ENCODE measurements at regions not wholly inside any gene's neighbourhood (a gene's known extent, or its start where the extent isn't known, plus 50 kb on each side); places are given as distances from the start of the nearest gene placed in this dataset.

- 79 to 81% methylated on average over 3 to 4 of the region's 5 CpGs for WGBS, 2 experiments
- H3K27ac ChIP-seq (ENCODE audit: insufficient read depth, low read depth, low read length, poor library complexity, severe bottlenecking) = no peak overlapping the region
- H3K4me3 ChIP-seq (ENCODE audit: insufficient read depth, low read depth, low read length) = no peak overlapping the region
Measured at GRCh38 chr4:108303488-108304177, 134.9 kb upstream of the LEF1 start.

GRCh38 chr4:108301545-108302251 lies 133.0 kb upstream of the LEF1 start:
- no peaks in the 10 kb centered on the region for H3K27me3 ChIP-seq (ENCODE audit: control insufficient read depth, insufficient read depth, low read length, poor library complexity, severe bottlenecking)
- peaks cover 3% of the 10 kb centered on the region for H3K9me3 ChIP-seq (ENCODE audit: control insufficient read depth, low read length)
- H3K27ac ChIP-seq (ENCODE audit: insufficient read depth, low read depth, low read length, poor library complexity, severe bottlenecking) = no peak overlapping the region
- H3K36me3 ChIP-seq (ENCODE audit: control insufficient read depth, insufficient read depth, low read length) = no peaks in the 10 kb centered on the region
- WGBS, 2 experiments = 70 to 86% methylated on average over 1 of the region's 1 CpG
- H3K4me1 ChIP-seq (ENCODE audit: control insufficient read depth, insufficient read depth, low read length) = no peaks in the 10 kb centered on the region
- H3K4me3 ChIP-seq (ENCODE audit: insufficient read depth, low read depth, low read length) = no peak overlapping the region

More at GRCh38 chr4:108303488-108304177, 134.9 kb upstream of the LEF1 start:
- Histone ChIP-seq H3K36me3 (ENCODE audit: control insufficient read depth, insufficient read depth, low read length) (no peaks in the 10 kb centered on the region), H3K9me3 (ENCODE audit: control insufficient read depth, low read length) (peaks cover 3% of the 10 kb centered on the region), H3K27me3 (ENCODE audit: control insufficient read depth, insufficient read depth, low read length, poor library complexity, severe bottlenecking) (no peaks in the 10 kb centered on the region), H3K4me1 (ENCODE audit: control insufficient read depth, insufficient read depth, low read length) (no peaks in the 10 kb centered on the region)

GRCh38 chr4:108297605-108298004 lies 128.9 kb upstream of the LEF1 start:
- Histone ChIP-seq H3K36me3 (ENCODE audit: control insufficient read depth, insufficient read depth, low read length) (no peaks in the 10 kb centered on the region), H3K4me3 (ENCODE audit: insufficient read depth, low read depth, low read length) (no peak overlapping the region), H3K27me3 (ENCODE audit: control insufficient read depth, insufficient read depth, low read length, poor library complexity, severe bottlenecking) (no peaks in the 10 kb centered on the region), H3K9me3 (ENCODE audit: control insufficient read depth, low read length) (peaks cover 3% of the 10 kb centered on the region), H3K27ac (ENCODE audit: insufficient read depth, low read depth, low read length, poor library complexity, severe bottlenecking) (no peak overlapping the region), H3K4me1 (ENCODE audit: control insufficient read depth, insufficient read depth, low read length) (no peaks in the 10 kb centered on the region)
- 90 to 94% methylated on average over 2 of the region's 2 CpGs for WGBS, 2 experiments

GRCh38 chr4:108292229-108292628 lies 123.5 kb upstream of the LEF1 start:
- no peaks in the 10 kb centered on the region for H3K4me1 ChIP-seq (ENCODE audit: control insufficient read depth, insufficient read depth, low read length)
- H3K27me3 ChIP-seq (ENCODE audit: control insufficient read depth, insufficient read depth, low read length, poor library complexity, severe bottlenecking) = no peaks in the 10 kb centered on the region
- no peak overlapping the region for H3K27ac ChIP-seq (ENCODE audit: insufficient read depth, low read depth, low read length, poor library complexity, severe bottlenecking)
- no peaks in the 10 kb centered on the region for H3K9me3 ChIP-seq (ENCODE audit: control insufficient read depth, low read length)
- H3K36me3 ChIP-seq (ENCODE audit: control insufficient read depth, insufficient read depth, low read length) = no peaks in the 10 kb centered on the region
- no peak overlapping the region for H3K4me3 ChIP-seq (ENCODE audit: insufficient read depth, low read depth, low read length)

- no peak overlapping the region for H3K27ac ChIP-seq (ENCODE audit: insufficient read depth, low read depth, low read length, poor library complexity, severe bottlenecking)
- WGBS, 2 experiments = 97 to 100% methylated on average over 2 of the region's 2 CpGs
- H3K36me3 ChIP-seq (ENCODE audit: control insufficient read depth, insufficient read depth, low read length) = no peaks in the 10 kb centered on the region
Measured at GRCh38 chr4:108291137-108291536, 122.4 kb upstream of the LEF1 start.

GRCh38 chr4:108287834-108288413 lies 119.2 kb upstream of the LEF1 start:
- H3K27ac ChIP-seq (ENCODE audit: insufficient read depth, low read depth, low read length, poor library complexity, severe bottlenecking) = no peak overlapping the region
- no peaks in the 10 kb centered on the region for H3K36me3 ChIP-seq (ENCODE audit: control insufficient read depth, insufficient read depth, low read length)
- no peaks in the 10 kb centered on the region for H3K27me3 ChIP-seq (ENCODE audit: control insufficient read depth, insufficient read depth, low read length, poor library complexity, severe bottlenecking)
- H3K4me1 ChIP-seq (ENCODE audit: control insufficient read depth, insufficient read depth, low read length) = no peaks in the 10 kb centered on the region
- WGBS, 2 experiments = 88 to 94% methylated on average over 1 of the region's 1 CpG
- H3K9me3 ChIP-seq (ENCODE audit: control insufficient read depth, low read length) = no peaks in the 10 kb centered on the region
- H3K4me3 ChIP-seq (ENCODE audit: insufficient read depth, low read depth, low read length) = no peak overlapping the region

More at GRCh38 chr4:108291137-108291536, 122.4 kb upstream of the LEF1 start:
- Histone ChIP-seq H3K4me3 (ENCODE audit: insufficient read depth, low read depth, low read length) (no peak overlapping the region), H3K4me1 (ENCODE audit: control insufficient read depth, insufficient read depth, low read length) (no peaks in the 10 kb centered on the region), H3K9me3 (ENCODE audit: control insufficient read depth, low read length) (no peaks in the 10 kb centered on the region), H3K27me3 (ENCODE audit: control insufficient read depth, insufficient read depth, low read length, poor library complexity, severe bottlenecking) (no peaks in the 10 kb centered on the region)

- H3K27ac ChIP-seq (ENCODE audit: insufficient read depth, low read depth, low read length, poor library complexity, severe bottlenecking) = no peak overlapping the region
- H3K4me3 ChIP-seq (ENCODE audit: insufficient read depth, low read depth, low read length) = no peak overlapping the region
- H3K4me1 ChIP-seq (ENCODE audit: control insufficient read depth, insufficient read depth, low read length) = no peaks in the 10 kb centered on the region
- no peaks in the 10 kb centered on the region for H3K9me3 ChIP-seq (ENCODE audit: control insufficient read depth, low read length)
- no peaks in the 10 kb centered on the region for H3K27me3 ChIP-seq (ENCODE audit: control insufficient read depth, insufficient read depth, low read length, poor library complexity, severe bottlenecking)
- H3K36me3 ChIP-seq (ENCODE audit: control insufficient read depth, insufficient read depth, low read length) = no peaks in the 10 kb centered on the region
Measured at GRCh38 chr4:108280072-108280471, 111.3 kb upstream of the LEF1 start.

GRCh38 chr4:108276690-108277089 lies 108.0 kb upstream of the LEF1 start:
- Histone ChIP-seq H3K4me1 (ENCODE audit: control insufficient read depth, insufficient read depth, low read length) (no peaks in the 10 kb centered on the region), H3K27ac (ENCODE audit: insufficient read depth, low read depth, low read length, poor library complexity, severe bottlenecking) (no peak overlapping the region), H3K4me3 (ENCODE audit: insufficient read depth, low read depth, low read length) (no peak overlapping the region), H3K27me3 (ENCODE audit: control insufficient read depth, insufficient read depth, low read length, poor library complexity, severe bottlenecking) (no peaks in the 10 kb centered on the region), H3K9me3 (ENCODE audit: control insufficient read depth, low read length) (no peaks in the 10 kb centered on the region), H3K36me3 (ENCODE audit: control insufficient read depth, insufficient read depth, low read length) (no peaks in the 10 kb centered on the region)
- 88 to 90% methylated on average over 3 of the region's 3 CpGs for WGBS, 2 experiments

GRCh38 chr4:108272986-108273385 lies 104.3 kb upstream of the LEF1 start:
- Histone ChIP-seq H3K9me3 (ENCODE audit: control insufficient read depth, low read length) (no peaks in the 10 kb centered on the region), H3K27me3 (ENCODE audit: control insufficient read depth, insufficient read depth, low read length, poor library complexity, severe bottlenecking) (no peaks in the 10 kb centered on the region), H3K27ac (ENCODE audit: insufficient read depth, low read depth, low read length, poor library complexity, severe bottlenecking) (no peak overlapping the region), H3K4me1 (ENCODE audit: control insufficient read depth, insufficient read depth, low read length) (no peaks in the 10 kb centered on the region), H3K36me3 (ENCODE audit: control insufficient read depth, insufficient read depth, low read length) (no peaks in the 10 kb centered on the region), H3K4me3 (ENCODE audit: insufficient read depth, low read depth, low read length) (no peak overlapping the region)

GRCh38 chr4:108272561-108272960 lies 103.8 kb upstream of the LEF1 start:
- WGBS, 2 experiments = 92% methylated on average over 1 of the region's 2 CpGs; no CpG with 5 or more reads in 1 of the 2 experiments
- Histone ChIP-seq H3K4me1 (ENCODE audit: control insufficient read depth, insufficient read depth, low read length) (no peaks in the 10 kb centered on the region), H3K36me3 (ENCODE audit: control insufficient read depth, insufficient read depth, low read length) (no peaks in the 10 kb centered on the region), H3K27me3 (ENCODE audit: control insufficient read depth, insufficient read depth, low read length, poor library complexity, severe bottlenecking) (no peaks in the 10 kb centered on the region), H3K9me3 (ENCODE audit: control insufficient read depth, low read length) (no peaks in the 10 kb centered on the region), H3K4me3 (ENCODE audit: insufficient read depth, low read depth, low read length) (no peak overlapping the region), H3K27ac (ENCODE audit: insufficient read depth, low read depth, low read length, poor library complexity, severe bottlenecking) (no peak overlapping the region)

Measured in ectodermal cell (in vitro differentiated cells).